MG63 (cell line): ENCODE measurements at regions not wholly inside any gene's neighbourhood (a gene's known extent, or its start where the extent isn't known, plus 50 kb on each side); places are given as distances from the start of the nearest gene placed in this dataset.
"Not testable (repeated sequence)": the region's sequence is repeated elsewhere in the genome, so short reads cannot be mapped to it uniquely, and the experiment has no call there.

Experiments
- DNase-seq: peaks from one replicate; pipeline ENCODE4 v3.0.0-alpha.2; 2020
- H3K27me3 ChIP-seq: fragments of 250-450 bp; sonication (Bioruptor Pico); 2 replicates; pipeline ENCODE4 v1.5.1; 2020; ENCODE audit warnings: mild to moderate bottlenecking, moderate library complexity
- H3K36me3 ChIP-seq: fragments of 250-450 bp; sonication (Bioruptor Pico); 2 replicates; pipeline ENCODE4 v1.5.1; 2020; ENCODE audit warnings: mild to moderate bottlenecking, moderate library complexity
- H3K4me3 ChIP-seq: fragments of 250-450 bp; sonication (Bioruptor Pico); 2 replicates; pipeline ENCODE4 v1.5.1; 2020; ENCODE audit warnings: mild to moderate bottlenecking, moderate library complexity
- H3K9me3 ChIP-seq: fragments of 250-450 bp; sonication (Bioruptor Pico); 2 replicates; pipeline ENCODE4 v1.5.1; 2020; ENCODE audit warnings: mild to moderate bottlenecking, moderate library complexity

DNA sequence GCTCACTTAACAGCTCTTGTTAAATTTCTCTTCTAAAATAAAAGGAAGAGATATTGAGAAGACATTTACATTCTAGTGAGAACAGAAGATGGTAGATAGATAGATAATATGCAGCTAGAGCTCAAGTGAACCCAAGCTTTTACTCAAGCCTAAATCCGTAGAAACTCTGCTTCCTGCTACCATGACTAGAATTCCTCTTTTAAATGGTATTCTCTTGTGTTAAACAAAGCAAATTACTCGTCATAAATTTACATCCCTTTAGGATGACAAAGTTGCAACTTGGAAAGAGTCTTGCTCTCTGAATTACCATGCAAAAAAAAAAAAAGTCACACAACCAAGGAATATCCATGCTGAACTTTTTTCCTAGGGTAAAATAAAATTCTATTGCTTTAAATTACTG lies 160.7 kb upstream of the LRFN5 start:
- Histone ChIP-seq H3K9me3 (no peaks in the 10 kb centered on the region), H3K4me3 (no peak overlapping the region), H3K36me3 (no peaks in the 10 kb centered on the region), H3K27me3 (no peaks in the 10 kb centered on the region)
- no peak for DNase-seq

DNA sequence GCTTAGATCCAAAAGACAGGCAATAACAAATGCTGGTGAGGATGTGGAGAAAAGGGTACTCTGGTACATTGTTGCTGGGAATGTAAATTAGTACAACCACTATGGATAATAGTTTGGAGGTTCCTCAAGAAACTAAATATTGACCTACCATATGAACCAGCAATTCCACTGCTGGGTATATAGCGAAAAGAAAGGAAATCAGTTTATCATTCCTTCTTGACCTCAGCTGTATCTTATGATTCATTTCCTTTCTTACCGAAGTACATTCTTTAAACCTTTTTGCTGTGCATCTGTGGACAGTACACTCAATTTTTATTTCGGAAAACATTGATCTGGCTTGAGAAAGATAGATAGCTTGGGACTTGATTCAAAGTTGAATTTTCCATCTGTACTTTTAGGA lies 183.2 kb upstream of the LRFN5 start:
- no peaks in the 10 kb centered on the region for H3K27me3 ChIP-seq
- DNase-seq, result no peak
- no peaks in the 10 kb centered on the region for H3K36me3 ChIP-seq
- no peaks in the 10 kb centered on the region for H3K9me3 ChIP-seq
- no peak overlapping the region for H3K4me3 ChIP-seq

DNA sequence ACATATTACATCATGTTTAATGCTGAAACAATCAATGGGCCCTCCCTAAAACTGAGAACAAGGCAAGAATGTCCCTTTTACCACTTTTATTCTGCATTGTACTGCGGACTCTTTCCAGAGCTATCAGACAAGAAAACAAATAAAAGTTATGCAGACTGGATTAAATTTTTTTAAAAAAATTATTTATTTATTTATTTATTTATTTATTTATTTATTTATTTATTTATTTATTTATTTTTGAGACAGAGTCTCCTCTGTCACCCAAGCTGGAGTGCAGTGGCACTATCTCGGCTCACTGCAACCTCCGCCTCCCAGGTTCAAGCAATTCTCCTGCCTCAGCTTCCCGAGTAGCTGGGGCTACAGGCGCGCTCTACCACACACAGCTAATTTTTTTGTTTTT lies 185.4 kb upstream of the LRFN5 start:
- not testable (repeated sequence) for H3K9me3 ChIP-seq, H3K4me3 ChIP-seq, DNase-seq, H3K27me3 ChIP-seq, H3K36me3 ChIP-seq

DNA sequence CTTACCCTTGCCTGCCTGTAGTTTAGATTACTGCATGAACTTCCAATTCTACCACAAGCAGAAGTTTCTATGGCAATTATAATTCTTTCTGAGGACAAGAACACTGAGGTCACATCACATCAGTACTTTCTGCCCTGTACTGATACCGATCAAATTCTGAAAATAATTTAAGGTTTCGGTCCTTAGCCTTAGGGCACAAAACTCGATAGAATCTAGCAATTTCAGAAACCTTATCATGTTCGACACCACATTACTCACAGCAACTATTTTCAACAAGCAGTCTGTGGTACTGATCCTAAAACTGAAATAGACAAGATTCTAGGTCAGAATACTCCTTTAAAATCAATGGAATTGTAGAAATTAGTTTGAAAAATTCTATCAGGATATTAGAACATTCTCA lies 187.0 kb upstream of the LRFN5 start:
- no peaks in the 10 kb centered on the region for H3K36me3 ChIP-seq

DNA sequence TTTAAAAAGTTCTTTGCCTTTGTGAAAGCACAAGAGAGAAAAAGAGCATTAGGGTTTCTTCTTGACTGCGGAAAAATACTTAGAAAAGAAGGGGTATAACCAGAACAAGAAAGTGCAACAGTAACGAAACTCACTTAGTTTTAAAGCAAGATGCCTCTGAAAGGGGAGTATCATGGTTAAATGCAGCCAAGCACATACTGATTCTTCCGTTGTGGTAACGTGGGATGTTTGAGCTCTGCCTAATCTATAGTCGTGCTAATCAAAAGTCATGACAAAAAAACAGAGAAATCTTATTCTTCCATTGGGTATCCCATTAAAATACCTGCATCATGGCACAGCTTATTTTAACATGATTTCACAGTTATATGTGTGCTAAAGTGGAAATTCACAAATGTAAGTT lies 187.8 kb upstream of the LRFN5 start:
- Histone ChIP-seq H3K27me3 (no peaks in the 10 kb centered on the region), H3K9me3 (no peaks in the 10 kb centered on the region), H3K4me3 (no peak overlapping the region), H3K36me3 (no peaks in the 10 kb centered on the region)
- DNase-seq, result no peak

More for the DNA sequence above, 187.0 kb upstream of the LRFN5 start:
- Histone ChIP-seq H3K9me3 (no peaks in the 10 kb centered on the region), H3K4me3 (no peak overlapping the region), H3K27me3 (no peaks in the 10 kb centered on the region)
- DNase-seq, result no peak

DNA sequence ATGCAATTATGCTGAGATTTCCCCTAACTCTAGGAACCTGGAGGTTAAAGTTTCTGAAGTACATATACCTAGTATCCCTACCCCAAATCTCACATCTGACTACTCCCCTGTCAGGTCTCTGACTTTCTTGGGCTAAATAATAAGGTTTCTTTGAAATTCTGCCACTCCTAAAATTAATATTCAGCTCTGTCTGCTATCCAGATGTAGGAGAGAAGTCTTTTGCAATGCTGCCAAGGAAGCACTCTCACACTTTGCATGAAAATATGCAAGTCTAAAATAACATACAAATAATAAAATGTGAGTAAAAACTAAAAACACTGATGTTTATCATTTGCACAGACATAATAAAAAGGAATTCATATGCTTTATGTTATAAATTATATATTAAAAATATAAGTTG lies 196.9 kb upstream of the LRFN5 start:
- no peaks in the 10 kb centered on the region for H3K27me3 ChIP-seq
- no peaks in the 10 kb centered on the region for H3K9me3 ChIP-seq
- no peak overlapping the region for H3K4me3 ChIP-seq
- no peak for DNase-seq
- H3K36me3 ChIP-seq, result no peaks in the 10 kb centered on the region

DNA sequence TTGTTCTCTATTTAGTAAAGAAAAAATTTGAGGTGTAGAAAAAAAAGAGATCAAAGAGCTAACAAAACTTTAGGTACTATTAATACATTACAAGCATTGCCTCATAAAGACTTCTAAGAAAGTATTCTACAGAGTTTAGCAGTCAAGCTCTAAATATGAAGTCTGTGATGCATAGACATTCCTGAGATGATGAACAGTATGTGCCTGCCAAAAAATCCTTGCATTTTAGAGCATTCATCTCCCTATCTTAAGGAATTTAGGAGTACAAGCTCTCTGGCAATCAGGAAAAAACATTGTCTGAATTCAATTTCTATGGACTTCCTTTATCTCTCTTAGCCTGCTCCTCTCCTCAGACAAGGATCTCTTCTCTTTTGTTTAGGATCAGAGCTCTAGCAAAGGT lies 202.6 kb upstream of the LRFN5 start:
- no peak overlapping the region for H3K4me3 ChIP-seq
- H3K36me3 ChIP-seq, result no peaks in the 10 kb centered on the region
- H3K9me3 ChIP-seq, result no peaks in the 10 kb centered on the region
- no peaks in the 10 kb centered on the region for H3K27me3 ChIP-seq
- DNase-seq, result no peak

DNA sequence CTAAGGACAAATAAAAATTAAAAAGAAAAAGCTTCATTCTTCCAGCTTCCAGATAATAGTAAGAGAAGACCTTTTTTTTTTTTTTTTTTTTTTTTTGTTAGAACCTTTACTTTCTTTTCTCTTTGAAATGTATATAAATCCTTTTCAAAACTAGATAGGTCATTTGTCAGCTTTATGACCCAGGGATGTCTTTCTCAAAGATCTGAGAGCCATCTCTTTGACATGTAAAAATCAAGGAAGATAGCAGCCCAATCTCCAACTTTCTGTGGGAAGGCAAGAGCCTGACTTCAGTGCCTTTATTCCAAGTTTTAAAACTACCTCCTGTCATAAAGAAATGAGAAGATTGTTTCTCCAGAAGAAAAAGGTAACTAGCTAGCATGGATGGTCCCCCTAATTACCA lies 203.3 kb upstream of the LRFN5 start:
- DNase-seq, result no peak
- H3K27me3 ChIP-seq, result no peaks in the 10 kb centered on the region
- no peaks in the 10 kb centered on the region for H3K9me3 ChIP-seq
- H3K4me3 ChIP-seq, result no peak overlapping the region
- no peaks in the 10 kb centered on the region for H3K36me3 ChIP-seq

DNA sequence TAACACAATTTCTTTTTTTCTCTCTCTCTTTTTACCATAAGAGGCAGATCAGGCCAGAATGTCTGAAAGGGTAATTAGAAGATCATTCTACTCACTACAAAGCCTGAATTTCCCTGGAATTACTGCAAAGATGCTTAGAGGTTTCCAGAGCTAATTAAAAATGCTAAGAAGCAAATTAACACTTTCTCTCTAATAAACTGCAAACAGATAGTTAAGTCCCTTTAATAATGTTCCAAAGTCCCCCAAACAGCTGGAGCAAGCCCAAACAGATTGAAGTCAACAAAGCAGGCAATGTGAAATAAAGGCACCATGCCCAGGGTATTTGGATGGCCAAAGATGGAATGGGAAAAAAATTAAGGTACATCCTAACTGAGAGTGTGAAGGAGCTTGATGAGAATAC lies 208.8 kb upstream of the LRFN5 start:
- Histone ChIP-seq H3K27me3 (no peaks in the 10 kb centered on the region), H3K4me3 (no peak overlapping the region), H3K36me3 (no peaks in the 10 kb centered on the region), H3K9me3 (no peaks in the 10 kb centered on the region)
- DNase-seq, result no peak

DNA sequence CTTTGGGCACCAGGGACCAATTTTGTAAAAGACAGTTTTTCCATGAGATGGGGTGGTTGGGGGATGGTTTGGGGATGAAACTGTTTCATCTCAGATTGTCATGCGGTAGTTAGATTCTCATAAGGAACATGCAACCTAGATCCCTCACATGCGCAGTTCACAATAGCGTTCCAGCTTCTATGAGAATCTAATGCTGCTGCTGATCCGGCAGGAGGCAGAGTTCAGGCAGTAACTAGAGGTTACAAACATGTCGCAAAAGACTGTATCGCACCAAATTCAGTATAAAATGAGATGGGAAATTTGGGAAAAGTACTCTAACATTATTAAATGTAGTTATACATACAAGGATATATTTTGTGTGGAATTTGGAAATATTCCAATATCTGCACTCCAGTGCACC lies 213.2 kb upstream of the LRFN5 start:
- Histone ChIP-seq H3K4me3 (no peak overlapping the region), H3K36me3 (no peaks in the 10 kb centered on the region), H3K27me3 (no peaks in the 10 kb centered on the region), H3K9me3 (no peaks in the 10 kb centered on the region)
- DNase-seq, result no peak

DNA sequence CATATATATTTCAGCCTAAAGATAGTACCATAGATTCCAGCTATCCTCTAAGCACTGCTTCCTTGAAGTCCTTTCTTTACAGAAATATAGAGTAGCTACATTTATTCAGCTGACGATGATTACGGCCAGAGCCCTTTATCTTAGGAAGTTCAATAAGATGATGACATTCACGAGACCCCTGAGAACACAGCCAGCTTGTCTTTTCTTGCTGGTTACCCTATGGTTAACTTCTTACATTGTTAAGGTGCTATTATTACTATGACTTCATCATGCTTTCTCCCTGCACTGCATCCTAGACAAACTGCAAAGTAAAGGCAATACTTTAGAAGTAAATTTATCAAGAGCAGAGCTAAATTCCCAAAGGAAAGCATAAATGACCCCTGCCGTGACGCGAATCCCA lies 214.4 kb upstream of the LRFN5 start:
- DNase-seq, result no peak
- Histone ChIP-seq H3K4me3 (no peak overlapping the region), H3K27me3 (no peaks in the 10 kb centered on the region), H3K9me3 (no peaks in the 10 kb centered on the region), H3K36me3 (no peaks in the 10 kb centered on the region)

DNA sequence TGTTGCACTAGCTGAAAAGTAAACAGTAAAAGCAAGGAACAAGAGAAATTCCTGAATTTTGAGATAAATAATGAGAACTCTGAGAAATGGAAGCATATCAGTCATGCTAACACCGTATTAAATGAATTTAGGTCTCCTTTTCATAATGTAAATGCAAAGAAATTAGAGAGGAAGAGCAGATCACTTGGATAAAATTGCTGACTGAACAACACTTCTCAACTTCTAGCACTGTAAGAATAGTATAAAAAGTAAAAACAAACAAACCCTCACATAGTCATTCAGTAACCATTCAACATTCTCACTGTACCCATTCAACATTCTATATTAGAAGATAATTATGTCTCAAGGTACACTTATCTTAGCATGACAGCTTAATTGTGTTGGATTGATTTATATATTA lies 217.3 kb upstream of the LRFN5 start:
- H3K36me3 ChIP-seq, result no peaks in the 10 kb centered on the region
- DNase-seq, result no peak
- H3K27me3 ChIP-seq, result no peaks in the 10 kb centered on the region
- no peak overlapping the region for H3K4me3 ChIP-seq
- H3K9me3 ChIP-seq, result no peaks in the 10 kb centered on the region

DNA sequence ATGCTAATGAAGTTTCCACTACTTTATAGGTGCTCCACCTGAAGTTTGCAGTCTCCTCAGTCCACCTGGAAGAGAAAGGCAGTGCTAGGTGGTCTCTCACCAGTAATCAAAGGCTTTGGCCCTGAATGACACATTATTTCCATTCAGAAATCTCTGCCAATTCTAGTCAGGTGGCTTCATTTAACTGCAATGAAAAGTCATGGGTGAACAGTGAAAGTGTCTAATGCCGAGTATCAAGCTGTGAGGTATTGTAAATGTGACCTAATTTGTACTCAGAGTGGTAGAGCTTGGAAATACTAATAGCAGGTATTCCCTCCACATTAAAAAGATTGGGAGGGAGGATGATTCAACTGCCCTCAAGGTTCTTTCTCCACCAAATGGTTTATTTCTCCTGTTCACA lies 220.9 kb upstream of the LRFN5 start:
- Histone ChIP-seq H3K4me3 (no peak overlapping the region), H3K9me3 (no peaks in the 10 kb centered on the region), H3K27me3 (no peaks in the 10 kb centered on the region), H3K36me3 (no peaks in the 10 kb centered on the region)
- no peak for DNase-seq

DNA sequence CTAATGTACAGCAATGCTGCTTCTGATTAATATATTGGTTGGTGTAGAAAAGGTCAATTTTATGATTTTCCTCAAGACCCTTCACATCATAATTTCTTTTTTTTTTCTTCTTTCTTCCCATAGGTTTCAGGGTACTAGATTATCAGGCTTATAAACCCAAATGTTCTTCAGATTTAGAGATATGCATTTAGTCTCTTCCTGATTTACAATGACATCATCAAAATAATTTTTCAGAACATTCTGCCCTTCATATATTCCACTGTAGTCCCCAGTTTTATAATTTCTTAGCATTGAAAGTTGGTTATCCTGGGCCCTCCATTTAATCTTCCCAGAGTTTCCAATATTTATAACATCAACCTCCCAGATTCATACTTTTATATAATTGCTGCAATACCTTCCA lies 226.7 kb upstream of the LRFN5 start:
- Histone ChIP-seq H3K27me3 (no peaks in the 10 kb centered on the region), H3K36me3 (no peaks in the 10 kb centered on the region), H3K9me3 (no peaks in the 10 kb centered on the region), H3K4me3 (no peak overlapping the region)
- no peak for DNase-seq

DNA sequence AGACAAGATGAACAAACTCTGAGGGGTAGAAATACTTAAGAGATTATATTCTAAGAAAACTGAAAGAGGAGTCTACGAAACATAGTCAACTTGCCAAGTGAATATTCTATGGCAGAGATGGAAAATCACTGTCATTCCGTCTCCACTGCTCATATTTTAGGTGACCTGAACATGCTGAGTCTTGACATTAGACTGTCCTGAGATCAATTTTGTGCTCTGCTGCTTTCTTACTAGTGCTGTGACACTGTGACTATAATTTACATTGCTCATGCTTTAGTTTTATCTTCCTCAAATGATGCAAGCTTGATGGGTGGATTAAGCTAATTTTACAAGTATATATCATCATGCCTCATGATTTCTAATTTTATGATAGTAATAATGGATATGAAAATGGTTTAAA lies 228.2 kb upstream of the LRFN5 start:
- H3K4me3 ChIP-seq, result no peak overlapping the region
- H3K27me3 ChIP-seq, result no peaks in the 10 kb centered on the region
- no peaks in the 10 kb centered on the region for H3K9me3 ChIP-seq
- DNase-seq, result no peak
- H3K36me3 ChIP-seq, result no peaks in the 10 kb centered on the region

DNA sequence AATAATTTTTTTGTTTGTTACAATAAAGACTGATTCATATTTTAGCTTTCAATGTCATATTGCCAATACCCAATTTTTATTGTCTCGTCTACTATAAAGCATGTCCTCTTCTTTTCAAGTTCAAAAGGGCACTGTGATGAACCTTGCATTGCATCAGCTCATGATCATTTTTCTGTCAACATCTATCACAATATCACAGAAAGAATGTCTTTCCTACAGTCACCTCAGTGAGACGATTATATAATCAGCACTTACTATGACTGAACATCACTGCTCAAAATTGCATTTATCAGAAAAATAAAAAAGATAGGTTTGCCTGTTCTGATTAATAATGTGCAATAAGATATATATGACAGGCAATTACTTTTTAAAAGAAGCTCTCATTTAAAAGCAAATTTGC lies 228.7 kb upstream of the LRFN5 start:
- DNase-seq, result no peak
- Histone ChIP-seq H3K4me3 (no peak overlapping the region), H3K36me3 (no peaks in the 10 kb centered on the region), H3K27me3 (no peaks in the 10 kb centered on the region), H3K9me3 (no peaks in the 10 kb centered on the region)

DNA sequence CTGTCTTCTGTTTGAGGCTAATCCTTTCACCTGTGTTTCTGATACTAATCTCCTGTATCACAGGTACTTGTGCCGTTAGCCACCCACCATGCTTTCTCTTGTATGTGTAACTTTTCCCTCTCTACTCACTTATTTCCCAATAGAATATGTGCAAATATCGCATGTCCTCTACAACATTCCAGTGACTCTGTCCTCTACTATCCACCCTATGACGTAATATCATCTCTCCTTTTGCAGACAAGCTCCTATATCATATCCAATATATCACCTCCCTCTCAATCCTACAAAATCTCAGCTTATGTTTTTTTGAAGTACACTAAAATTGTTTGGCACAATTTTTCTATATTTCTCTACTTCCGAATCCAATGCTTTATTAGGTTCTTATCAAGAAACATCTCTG lies 232.6 kb upstream of the LRFN5 start:
- no peaks in the 10 kb centered on the region for H3K9me3 ChIP-seq
- H3K27me3 ChIP-seq, result no peaks in the 10 kb centered on the region
- no peaks in the 10 kb centered on the region for H3K36me3 ChIP-seq
- no peak for DNase-seq
- H3K4me3 ChIP-seq, result no peak overlapping the region

DNA sequence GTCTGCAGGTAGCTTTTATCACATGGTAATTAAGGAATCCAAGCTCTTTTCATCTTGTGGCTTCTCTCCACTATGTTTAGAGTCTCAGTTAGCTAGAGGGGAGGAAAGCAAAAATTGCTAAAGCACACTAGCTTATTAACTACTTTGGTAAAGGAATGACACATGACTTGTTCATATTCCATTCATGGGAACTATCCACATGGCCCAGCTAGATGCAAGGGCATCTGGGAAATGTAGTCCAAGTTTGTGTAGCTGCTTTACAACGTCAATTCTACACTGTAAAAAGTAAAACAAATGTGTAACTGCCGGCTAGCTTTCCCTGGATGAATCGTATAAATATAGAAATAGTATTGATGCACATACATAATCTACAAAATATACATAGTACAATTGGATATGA lies 244.5 kb upstream of the LRFN5 start:
- no peaks in the 10 kb centered on the region for H3K9me3 ChIP-seq
- no peaks in the 10 kb centered on the region for H3K27me3 ChIP-seq
- no peak for DNase-seq
- H3K4me3 ChIP-seq, result no peak overlapping the region
- H3K36me3 ChIP-seq, result no peaks in the 10 kb centered on the region

DNA sequence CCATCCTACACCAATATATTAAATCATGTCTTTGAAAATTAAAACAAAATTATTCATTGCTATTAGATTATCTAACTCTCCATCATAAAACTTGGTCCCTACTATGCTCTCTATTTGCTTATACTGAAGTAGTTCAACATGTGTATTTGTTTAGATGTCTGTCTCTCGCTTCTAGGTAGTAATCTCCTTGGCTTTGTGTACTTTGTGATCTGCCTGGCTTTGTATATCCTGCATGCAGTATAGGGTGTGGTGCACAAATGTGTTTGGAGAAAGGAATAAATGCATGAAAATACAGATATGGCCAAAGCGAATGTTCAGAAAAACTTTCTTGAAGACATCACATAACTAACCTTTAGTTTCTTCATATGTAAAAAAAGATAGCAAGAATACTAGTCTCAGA lies 246.6 kb upstream of the LRFN5 start:
- Histone ChIP-seq H3K9me3 (no peaks in the 10 kb centered on the region), H3K4me3 (no peak overlapping the region), H3K27me3 (no peaks in the 10 kb centered on the region), H3K36me3 (no peaks in the 10 kb centered on the region)
- DNase-seq, result no peak
